A549 (cell line): ENCODE measurements at regions not wholly inside any gene's neighbourhood (a gene's known extent, or its start where the extent isn't known, plus 50 kb on each side); places are given as distances from the start of the nearest gene placed in this dataset.

Experiments
- ATAC-seq, 2 experiments: fragments of 200-7000 bp in 1 of 2; fragments of >200 bp in 1 of 2; cut with Nextera tagmentation in 1 of 2; cut with Tn5 transposase in 1 of 2; 3 replicates each; pipeline versions ENCODE4 v1.8.0 to v1.9.1; 2018 to 2020; ENCODE audit warnings: mild to moderate bottlenecking in 1 of 2, moderate library complexity in 1 of 2
- CTCF ChIA-PET: fragments of 300-600 bp; sonication (Branson Sonifier 250); formaldehyde crosslinking; extraction: SDS; loops from one replicate; lab custom pipeline; 2021; ENCODE audit warnings: antibody characterized with exemption, inconsistent platforms; lab: Yijun Ruan, JAX
- POLR2A ChIA-PET: fragments of 350-600 bp; formaldehyde crosslinking; extraction: SDS; loops from one replicate; lab custom pipeline; 2021; ENCODE audit warnings: antibody characterized with exemption, inconsistent platforms; lab: Yijun Ruan, JAX
- DNase-seq, 2 experiments: peaks; one replicate each; pipeline versions ENCODE4 v3.0.0 to v3.0.0-alpha.2; 2011 to 2016; ENCODE audit warnings: low read depth in 1 of 2, low spot score in 1 of 2
- FAIRE-seq: peaks from 2 replicates; lab custom pipeline; 2011; peaks lifted over from hg19 to GRCh38; lab: Jason Lieb, UNC
- H3K27ac ChIP-seq, 2 experiments: fragments of >200 bp; sonication (Bioruptor Twin); formaldehyde crosslinking; 3 replicates each; pipeline ENCODE4 v1.5.1; 2016 to 2017
- H3K4me1 ChIP-seq: fragments of >200 bp; sonication (Bioruptor Twin); formaldehyde crosslinking; 3 replicates; pipeline ENCODE4 v1.6.1; 2016
- H3K4me2 ChIP-seq: fragments of >200 bp; sonication (Bioruptor Twin); formaldehyde crosslinking; 3 replicates; pipeline ENCODE4 v1.6.1; 2016
- H3K4me3 ChIP-seq: fragments of >200 bp; sonication (Bioruptor Twin); formaldehyde crosslinking; 3 replicates; pipeline ENCODE4 v1.5.1; 2016
- H3K9me3 ChIP-seq: fragments of >200 bp; sonication (Bioruptor Twin); formaldehyde crosslinking; 3 replicates; pipeline ENCODE4 v1.6.1; 2016
- BCL3 ChIP-seq: fragments of >200 bp; sonication (Bioruptor Twin); formaldehyde crosslinking; IDR thresholded peaks from 3 replicates; pipeline ENCODE4 v1.6.1; 2016
- CTCF ChIP-seq: fragments of >200 bp; sonication (Bioruptor Twin); formaldehyde crosslinking; IDR thresholded peaks from 3 replicates; pipeline ENCODE4 v1.5.1; 2016
- EHMT2 ChIP-seq: fragments of 200-600 bp; sonication (generic); IDR thresholded peaks from 2 replicates; pipeline ENCODE4 v1.6.1; 2016; ENCODE audit warnings: antibody characterized with exemption, low read depth, mild to moderate bottlenecking, moderate library complexity
- EP300 ChIP-seq, 2 experiments: fragments of >200 bp; sonication (Bioruptor Twin); formaldehyde crosslinking; IDR thresholded peaks; 2 replicates in 1 of 2; 3 replicates in 1 of 2; pipeline ENCODE4 v1.6.1; 2016 to 2017
- GATA3 ChIP-seq: IDR thresholded peaks from 2 replicates; pipeline ENCODE4 v1.6.1; 2012; ENCODE audit warnings: borderline replicate concordance
- HEYL ChIP-seq: fragments of 250-450 bp; sonication (Bioruptor Pico); IDR thresholded peaks from 2 replicates; pipeline ENCODE4 v1.8.0; 2021; ENCODE audit warnings: mild to moderate bottlenecking, moderate library complexity
- HOXA7 ChIP-seq: fragments of 250-450 bp; sonication (Bioruptor Pico); IDR thresholded peaks from 2 replicates; pipeline ENCODE4 v1.5.0; 2020; ENCODE audit warnings: mild to moderate bottlenecking, moderate library complexity
- MYC ChIP-seq: IDR thresholded peaks from 2 replicates; pipeline ENCODE4 v1.6.1; 2012; ENCODE audit warnings: mild to moderate bottlenecking, inconsistent platforms, low read length, improper control_type of control experiment, borderline replicate concordance
- NFE2L2 ChIP-seq: fragments of 150-350 bp; conservative IDR thresholded peaks from 2 replicates; pipeline ENCODE4 v1.6.1; 2014; ENCODE audit warnings: low read length
- POLR2A ChIP-seq: IDR thresholded peaks from 2 replicates; pipeline ENCODE4 v1.6.1; 2012; ENCODE audit warnings: mild to moderate bottlenecking, low read length
- RAD21 ChIP-seq, 2 experiments: fragments of >200 bp in 1 of 2; sonication (Bioruptor Twin) in 1 of 2; formaldehyde crosslinking in 1 of 2; IDR thresholded peaks in 1 of 2; conservative IDR thresholded peaks in 1 of 2; 2 replicates in 1 of 2; 3 replicates in 1 of 2; pipeline ENCODE4 v1.6.1; 2012 to 2018; ENCODE audit warnings: inconsistent platforms in 1 of 2
- REST ChIP-seq: fragments of 200-600 bp; sonication (generic); IDR thresholded peaks from 2 replicates; pipeline ENCODE4 v1.6.1; 2016; ENCODE audit warnings: antibody characterized with exemption, mild to moderate bottlenecking, moderate library complexity
- SMC3 ChIP-seq: fragments of >200 bp; sonication (Bioruptor Twin); formaldehyde crosslinking; IDR thresholded peaks from 3 replicates; pipeline ENCODE4 v1.6.1; 2018; ENCODE audit warnings: inconsistent platforms
- USF2 ChIP-seq: fragments of 450-650 bp; IDR thresholded peaks from 2 replicates; pipeline ENCODE4 v1.6.1; 2014; ENCODE audit warnings: antibody characterized with exemption
- WGBS: methylation state at CpG from one replicate; pipeline ENCODE4 v1.1.6; 2017; ENCODE audit errors: missing lambda C conversion rate; 5-methylcytosine and 5-hydroxymethylcytosine counted together

GRCh38 chrX:15151267-15152186, 118.4 kb downstream of the ASB9 start (continued):
- no peak for TF ChIP-seq REST
- no peak for TF ChIP-seq MYC
- no peak for TF ChIP-seq HOXA7 (CRISPR knock-in tag)

- Histone ChIP-seq H3K4me1 (no peaks in the 10 kb centered on the region), H3K27ac (no peak overlapping the region), H3K9me3 (no peaks in the 10 kb centered on the region), H3K4me3 (no peak overlapping the region), H3K4me2 (no peak overlapping the region)
- FAIRE-seq (no peak), ATAC-seq (no peak), DNase-seq (no peak)
- WGBS, result 13% methylated on average over 1 of the region's 1 CpG
- no peak for TF ChIP-seq EP300 (IDR thresholded peaks at IDR 0.05)
- no peak for TF ChIP-seq NFE2L2
- POLR2A ChIA-PET, result no interaction called here
- CTCF ChIA-PET, result no interaction called here
Measured at GRCh38 chrX:15150586-15150985, 119.3 kb downstream of the ASB9 start.

- H3K9me3 ChIP-seq, result no peaks in the 10 kb centered on the region
- no peak for FAIRE-seq
- no peak overlapping the region for H3K4me3 ChIP-seq
- ChIA-PET CTCF (no interaction called here), POLR2A (no interaction called here)
- no peak for TF ChIP-seq MYC
- no peak for TF ChIP-seq BCL3
- no peak for TF ChIP-seq POLR2A
- TF ChIP-seq CTCF, result peak; percentile 36; the same call in 2 of the 3 replicates
- no peak for TF ChIP-seq HEYL (CRISPR knock-in tag)
- peak; percentile 25; the same call in 1 of the 3 replicates for TF ChIP-seq SMC3
- no peak for TF ChIP-seq USF2
- TF ChIP-seq EHMT2, result no peak
- TF ChIP-seq RAD21 (conservative IDR thresholded peaks at IDR 0.05 in 1 of 2, IDR thresholded peaks at IDR 0.05 in 1 of 2), result peak; percentile 29 to 34; a peak in 3 of 5 replicates
- TF ChIP-seq GATA3, result no peak
- no peak overlapping the region for H3K27ac ChIP-seq
- WGBS, result 29% methylated on average over 6 of the region's 6 CpGs
- H3K4me2 ChIP-seq, result no peak overlapping the region
- no peaks in the 10 kb centered on the region for H3K4me1 ChIP-seq
- ATAC-seq, result peak; percentile 70 to 76; a peak in 3 of 6 replicates
- peak in 1 of 2 experiments; percentile 2 for DNase-seq
Measured at GRCh38 chrX:15146515-15146914, 123.4 kb downstream of the ASB9 start.
